Activated CD8-positive, alpha-beta memory T cell treated with anti-CD3 and anti-CD28 coated beads, Interleukin-2, amount 50 U/mL, for 4 hours (primary cell): ENCODE measurements at regions not wholly inside any gene's neighbourhood (a gene's known extent, or its start where the extent isn't known, plus 50 kb on each side); places are given as distances from the start of the nearest gene placed in this dataset.

Experiments
- DNase-seq: peaks from one replicate; pipeline ENCODE4 v3.0.0-alpha.2; 2020

DNA sequence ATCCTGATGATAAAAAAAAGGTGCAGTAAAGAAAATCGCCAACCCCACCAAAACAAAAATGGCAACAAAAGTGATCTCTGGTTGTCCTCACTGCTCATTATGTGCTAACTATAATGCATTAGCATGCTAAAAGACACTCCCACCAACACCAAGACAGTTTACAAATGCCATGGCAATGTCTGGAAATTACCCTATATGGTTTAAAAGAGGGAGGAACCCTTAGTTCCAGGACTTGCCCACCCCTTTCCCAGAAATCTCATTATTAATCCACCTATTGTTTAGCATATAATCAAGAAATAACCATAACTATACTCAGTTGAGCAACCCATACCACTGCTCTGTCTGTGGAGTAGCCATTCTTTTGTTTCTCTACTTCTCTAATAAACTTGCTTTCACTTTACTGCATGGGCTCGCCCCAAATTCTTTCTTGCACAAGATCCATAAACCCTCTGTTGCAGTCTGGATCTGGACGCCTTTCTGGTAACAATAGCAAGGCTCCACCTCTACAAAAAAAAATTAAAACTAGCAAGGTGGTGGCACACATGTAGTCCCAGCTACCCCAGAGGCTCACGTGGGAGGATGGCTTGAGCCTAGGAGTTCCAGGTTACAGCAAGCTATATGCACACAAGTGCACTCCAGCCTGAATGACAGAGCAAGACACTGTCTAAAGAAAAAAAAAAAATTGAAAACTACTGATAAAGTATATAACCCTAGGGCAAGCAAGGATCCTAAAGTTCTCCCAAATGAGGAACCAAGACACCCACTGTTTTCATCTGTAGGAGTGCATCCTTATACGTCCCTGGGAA lies 278.8 kb upstream of the JARID2 start:
- DNase-seq, result no peak

DNA sequence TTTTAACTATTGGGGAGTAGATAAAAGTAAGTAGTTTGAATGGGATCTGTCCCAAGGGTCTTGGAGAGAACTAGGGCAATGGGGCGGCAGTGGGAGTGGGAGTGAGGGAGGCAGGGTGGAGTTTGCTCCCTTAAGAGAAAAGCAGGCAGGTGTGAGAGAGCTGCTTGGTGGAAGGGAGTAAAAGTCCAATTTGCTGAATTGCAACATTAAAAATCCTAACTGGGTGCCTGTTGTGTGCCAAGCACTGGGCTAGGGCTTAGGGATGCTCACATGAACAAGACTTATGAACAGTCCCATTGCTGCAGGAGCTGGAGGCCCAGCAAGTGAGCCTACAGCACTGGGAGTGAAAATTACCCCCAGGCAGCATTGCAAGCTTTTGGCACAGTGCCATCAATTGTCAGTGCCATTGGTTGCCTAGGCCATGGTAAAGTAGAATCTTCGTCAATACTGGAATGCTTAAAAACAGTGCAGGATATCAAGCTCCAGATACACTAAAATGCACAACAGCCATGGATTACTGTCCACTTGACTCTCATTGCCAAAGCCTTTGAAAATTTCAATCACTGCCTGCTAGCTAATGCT lies 277.7 kb upstream of the JARID2 start:
- no peak for DNase-seq

GRCh38 chr6:14969126-14969525 lies 276.7 kb upstream of the JARID2 start:
- DNase-seq, result no peak

- DNase-seq, result no peak
Observed at GRCh38 chr6:14972379-14973067, 273.3 kb upstream of the JARID2 start.

DNA sequence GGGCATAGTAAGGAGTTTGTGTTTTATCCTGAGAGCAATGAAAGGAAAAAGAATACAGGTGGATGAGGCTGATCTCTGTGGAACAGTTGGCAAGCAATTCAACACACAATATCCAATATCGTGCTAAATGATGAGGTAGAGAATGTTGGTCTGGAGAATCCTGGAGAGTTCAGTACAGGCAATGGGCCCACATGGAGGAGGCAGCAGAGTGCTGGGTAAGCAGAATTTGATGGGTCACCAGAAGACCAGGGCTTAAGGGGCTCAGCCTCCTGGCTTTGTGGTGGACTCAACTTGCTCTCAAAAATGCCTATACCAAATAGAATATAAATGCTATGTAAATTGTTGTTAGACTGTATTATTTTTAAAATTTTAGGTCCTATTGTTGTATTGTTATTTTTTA lies 271.5 kb upstream of the JARID2 start:
- DNase-seq, result no peak

GRCh38 chr6:14974792-14975470 lies 270.9 kb upstream of the JARID2 start:
- DNase-seq, result no peak

- no peak for DNase-seq
Observed at GRCh38 chr6:14975471-14975817, 270.4 kb upstream of the JARID2 start.

GRCh38 chr6:14977747-14978382 lies 268.0 kb upstream of the JARID2 start:
- no peak for DNase-seq

DNA sequence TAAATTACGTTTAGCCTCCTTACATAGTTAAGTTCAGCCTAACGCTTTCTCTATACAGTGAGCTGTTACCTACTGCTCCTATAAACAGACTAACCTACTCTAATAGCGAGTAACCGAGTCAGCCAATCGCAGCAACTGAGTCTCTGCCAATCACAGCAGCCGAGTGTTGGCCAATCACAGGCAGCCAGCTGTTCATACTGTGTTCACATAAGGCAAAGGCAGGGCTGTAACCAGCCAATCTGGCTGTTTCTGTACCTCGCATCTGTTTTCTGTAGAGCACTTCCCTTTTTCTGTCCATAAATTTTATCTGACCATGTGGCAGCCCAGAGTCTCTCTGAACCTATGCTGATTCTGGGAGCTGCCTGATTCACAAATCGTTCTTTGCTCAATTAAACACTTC lies 263.9 kb upstream of the JARID2 start:
- no peak for DNase-seq

- DNase-seq, result no peak
Observed at GRCh38 chr6:14983599-14984518, 262.0 kb upstream of the JARID2 start.

- no peak for DNase-seq
Observed at GRCh38 chr6:14984519-14984853, 261.4 kb upstream of the JARID2 start.

GRCh38 chr6:14985366-14985765 lies 260.5 kb upstream of the JARID2 start:
- no peak for DNase-seq

GRCh38 chr6:14986370-14986769 lies 259.5 kb upstream of the JARID2 start:
- no peak for DNase-seq

DNA sequence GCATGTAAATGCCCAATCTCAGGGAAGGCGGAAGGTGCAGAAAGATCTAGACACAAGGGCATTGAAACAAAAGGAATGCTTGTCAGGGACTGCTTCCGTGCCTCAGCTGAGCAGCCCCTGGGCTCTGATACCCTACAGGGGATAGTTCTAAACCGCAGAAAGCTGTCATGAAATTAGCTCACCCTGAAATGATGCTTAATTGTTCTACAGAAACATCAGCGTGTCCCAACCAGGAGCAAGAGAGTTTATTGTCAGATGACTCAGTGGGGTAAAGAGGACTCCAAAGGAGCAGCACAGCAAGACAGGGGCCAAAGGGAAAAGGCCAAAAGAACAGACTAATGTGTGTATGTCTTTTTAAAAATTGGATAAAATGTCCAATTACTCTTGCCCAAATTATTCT lies 258.4 kb upstream of the JARID2 start:
- no peak for DNase-seq

- no peak for DNase-seq
Observed at GRCh38 chr6:14992382-14992781, 253.5 kb upstream of the JARID2 start.

DNA sequence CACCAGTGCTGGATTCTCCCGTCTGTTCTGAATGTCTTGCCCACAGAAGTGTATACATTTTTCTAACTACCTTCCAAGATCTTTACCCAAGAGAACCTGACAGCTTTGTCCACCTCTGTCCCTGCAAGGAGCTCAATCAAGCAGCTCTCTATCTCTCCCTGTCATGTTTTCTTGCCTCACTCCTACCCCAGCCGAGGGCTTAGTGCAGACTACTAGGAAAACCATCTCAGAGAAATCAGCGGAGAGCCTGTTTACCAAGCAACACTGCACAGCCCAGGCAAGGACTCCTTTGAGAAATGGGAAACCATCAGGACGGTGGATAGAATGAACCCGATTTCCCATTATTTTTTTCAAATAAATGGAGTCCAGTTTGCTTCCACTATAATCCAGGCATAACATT lies 250.7 kb upstream of the JARID2 start:
- no peak for DNase-seq

DNA sequence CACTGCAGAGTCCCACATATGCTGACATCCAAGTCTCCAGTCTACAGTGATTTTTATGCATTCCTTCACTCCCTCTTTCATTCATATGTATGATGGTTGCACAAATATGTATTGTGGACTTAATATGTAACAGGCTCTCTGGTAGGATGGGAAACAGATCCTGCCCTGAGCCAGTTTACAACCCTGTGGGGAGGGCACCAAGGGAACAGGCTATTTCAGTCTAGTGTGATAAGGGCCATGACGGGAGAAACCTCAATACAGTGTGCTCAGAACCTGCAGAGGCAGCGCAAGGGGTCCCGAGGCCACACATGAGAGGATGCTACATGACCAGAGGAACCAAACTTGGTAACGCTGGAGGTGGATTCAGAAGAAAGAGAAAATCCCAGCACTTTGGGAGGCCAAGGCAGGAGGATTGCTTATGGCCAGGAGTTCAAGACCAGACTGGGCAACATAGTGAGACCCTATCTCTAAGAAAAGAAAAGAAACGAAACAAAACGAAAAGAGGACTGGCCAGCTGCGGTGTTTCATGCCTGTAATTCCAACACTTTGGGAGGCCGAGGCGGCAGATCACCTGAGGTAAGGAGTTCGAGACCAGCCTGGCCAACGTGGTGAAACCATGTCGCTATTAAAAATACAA lies 249.8 kb upstream of the JARID2 start:
- DNase-seq, result no peak

DNA sequence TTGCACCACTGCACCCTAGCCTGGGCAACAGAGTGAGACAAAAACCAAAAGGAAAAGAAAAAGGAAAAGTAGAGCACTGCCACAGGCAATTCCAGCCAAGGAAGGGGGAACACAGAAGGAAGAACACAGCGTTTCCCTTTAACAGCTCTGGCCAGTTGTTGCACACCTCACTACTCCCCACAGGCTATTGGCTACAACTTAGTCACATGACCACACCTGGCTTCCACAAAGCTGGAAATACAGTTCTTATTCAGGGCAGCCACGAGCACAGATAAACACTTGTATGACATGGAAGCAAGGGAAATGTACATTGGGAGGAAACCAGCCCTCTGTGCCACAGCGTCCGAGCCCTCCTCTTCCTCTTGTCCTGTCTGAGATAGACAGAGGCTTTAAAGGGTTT lies 249.0 kb upstream of the JARID2 start:
- no peak for DNase-seq

DNA sequence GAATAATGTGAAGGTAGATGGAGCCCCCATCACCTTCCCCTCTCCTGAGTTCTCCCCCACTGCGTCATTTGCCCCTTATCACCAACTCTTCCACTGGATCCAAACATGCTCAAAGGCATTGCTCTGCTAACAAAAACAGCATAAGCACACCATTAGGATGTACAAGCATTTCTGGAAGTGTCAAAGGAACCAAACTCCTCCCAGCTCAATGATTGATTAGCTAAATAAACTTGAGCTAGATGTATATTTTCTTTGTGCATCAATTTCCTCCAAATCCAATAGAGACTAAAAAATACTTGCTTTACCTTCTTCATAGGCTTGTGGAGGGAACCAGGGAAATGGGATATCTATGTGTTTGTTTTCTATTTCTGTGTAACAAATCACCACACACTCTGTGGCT lies 248.4 kb upstream of the JARID2 start:
- DNase-seq, result no peak

GRCh38 chr6:14999106-14999505 lies 246.8 kb upstream of the JARID2 start:
- DNase-seq, result no peak

GRCh38 chr6:15001326-15001910 lies 244.5 kb upstream of the JARID2 start:
- DNase-seq, result no peak
